Osteocyte (in vitro differentiated cells): ENCODE measurements at regions not wholly inside any gene's neighbourhood (a gene's known extent, or its start where the extent isn't known, plus 50 kb on each side); places are given as distances from the start of the nearest gene placed in this dataset.

Experiments
- DNase-seq: peaks from one replicate; pipeline ENCODE4 v3.0.0; 2021; ENCODE audit warnings: mixed read lengths; ENCODE audit not compliant: unreplicated experiment; ENCODE audit errors: extremely low spot score
- H3K27ac Mint-ChIP-seq: one replicate; pipeline ENCODE4 v1.8.0; 2021; ENCODE audit warnings: mild to moderate bottlenecking, mixed read lengths; ENCODE audit not compliant: unreplicated experiment
- H3K27me3 Mint-ChIP-seq: one replicate; pipeline ENCODE4 v1.8.0; 2021; ENCODE audit warnings: mixed read lengths; ENCODE audit not compliant: unreplicated experiment
- H3K36me3 Mint-ChIP-seq: one replicate; pipeline ENCODE4 v1.8.0; 2021; ENCODE audit warnings: mixed read lengths; ENCODE audit not compliant: unreplicated experiment
- H3K4me1 Mint-ChIP-seq: one replicate; pipeline ENCODE4 v1.8.0; 2021; ENCODE audit warnings: mixed read lengths; ENCODE audit not compliant: unreplicated experiment
- H3K4me3 Mint-ChIP-seq: one replicate; pipeline ENCODE4 v1.8.0; 2021; ENCODE audit warnings: mild to moderate bottlenecking, moderate library complexity, mixed read lengths; ENCODE audit not compliant: unreplicated experiment
- H3K9me3 Mint-ChIP-seq: one replicate; pipeline ENCODE4 v1.8.0; 2021; ENCODE audit warnings: mixed read lengths; ENCODE audit not compliant: unreplicated experiment
- TF ChIP-seq, protein P1 (sequence below): fragments of 200-600 bp; sonication (generic); IDR thresholded peaks from 2 replicates; pipeline ENCODE4 v1.5.0; 2021; ENCODE audit warnings: antibody characterized with exemption, mild to moderate bottlenecking, moderate library complexity

DNA sequence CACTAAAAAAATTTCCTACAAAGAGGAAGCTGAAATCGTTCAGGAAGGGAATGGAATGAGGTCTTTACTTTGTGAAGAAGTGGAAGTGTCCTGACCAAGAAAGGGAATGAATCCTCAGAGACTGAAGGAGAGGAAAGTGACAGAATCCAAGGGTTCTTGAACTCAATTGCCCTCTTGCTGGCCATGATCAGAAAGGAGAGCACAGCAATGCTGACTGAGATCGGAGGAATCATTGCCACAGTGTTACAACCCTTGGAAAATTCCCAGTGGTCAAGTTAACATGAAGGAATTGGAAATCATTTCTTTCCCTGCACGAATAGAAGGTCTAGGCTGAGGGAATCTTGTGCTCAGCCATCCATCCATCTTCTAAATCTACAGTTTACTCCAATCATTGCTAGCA, 190.0 kb upstream of the NEIL3 start:
- no peak for DNase-seq
- Mint-ChIP-seq H3K27me3 (peaks cover 2% of the 10 kb centered on the region), H3K27ac (no peak overlapping the region), H3K36me3 (no peaks in the 10 kb centered on the region), H3K4me1 (peaks cover 7% of the 10 kb centered on the region), H3K9me3 (peaks cover 11% of the 10 kb centered on the region), H3K4me3 (no peak overlapping the region)
- TF ChIP-seq, protein P1, sequence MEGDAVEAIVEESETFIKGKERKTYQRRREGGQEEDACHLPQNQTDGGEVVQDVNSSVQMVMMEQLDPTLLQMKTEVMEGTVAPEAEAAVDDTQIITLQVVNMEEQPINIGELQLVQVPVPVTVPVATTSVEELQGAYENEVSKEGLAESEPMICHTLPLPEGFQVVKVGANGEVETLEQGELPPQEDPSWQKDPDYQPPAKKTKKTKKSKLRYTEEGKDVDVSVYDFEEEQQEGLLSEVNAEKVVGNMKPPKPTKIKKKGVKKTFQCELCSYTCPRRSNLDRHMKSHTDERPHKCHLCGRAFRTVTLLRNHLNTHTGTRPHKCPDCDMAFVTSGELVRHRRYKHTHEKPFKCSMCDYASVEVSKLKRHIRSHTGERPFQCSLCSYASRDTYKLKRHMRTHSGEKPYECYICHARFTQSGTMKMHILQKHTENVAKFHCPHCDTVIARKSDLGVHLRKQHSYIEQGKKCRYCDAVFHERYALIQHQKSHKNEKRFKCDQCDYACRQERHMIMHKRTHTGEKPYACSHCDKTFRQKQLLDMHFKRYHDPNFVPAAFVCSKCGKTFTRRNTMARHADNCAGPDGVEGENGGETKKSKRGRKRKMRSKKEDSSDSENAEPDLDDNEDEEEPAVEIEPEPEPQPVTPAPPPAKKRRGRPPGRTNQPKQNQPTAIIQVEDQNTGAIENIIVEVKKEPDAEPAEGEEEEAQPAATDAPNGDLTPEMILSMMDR, result no peak

DNA sequence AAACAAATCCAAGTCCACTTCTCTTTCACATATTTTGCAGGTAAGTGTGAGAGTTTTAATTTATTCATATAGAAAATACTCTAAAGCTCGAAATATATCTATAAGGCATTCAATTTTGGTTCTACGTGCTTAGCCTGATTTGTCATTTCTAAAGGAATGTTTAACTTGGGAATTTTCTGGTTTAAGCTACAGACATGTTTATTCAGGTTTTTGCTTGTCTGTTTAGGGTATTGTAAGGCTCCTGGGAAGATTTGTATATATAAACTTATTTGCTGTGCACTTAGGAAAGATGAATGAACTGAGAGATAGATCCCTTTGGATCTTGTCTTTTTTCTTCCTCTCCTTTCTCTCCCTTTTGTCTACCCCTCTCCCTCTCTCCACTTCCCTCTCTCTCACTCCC, 185.9 kb upstream of the NEIL3 start:
- H3K27ac Mint-ChIP-seq, result no peak overlapping the region
- no peaks in the 10 kb centered on the region for H3K27me3 Mint-ChIP-seq
- H3K9me3 Mint-ChIP-seq, result peaks cover 28% of the 10 kb centered on the region
- peaks cover 5% of the 10 kb centered on the region for H3K4me1 Mint-ChIP-seq
- H3K36me3 Mint-ChIP-seq, result no peaks in the 10 kb centered on the region
- H3K4me3 Mint-ChIP-seq, result no peak overlapping the region
- TF ChIP-seq, protein P1, result no peak
- DNase-seq, result no peak

DNA sequence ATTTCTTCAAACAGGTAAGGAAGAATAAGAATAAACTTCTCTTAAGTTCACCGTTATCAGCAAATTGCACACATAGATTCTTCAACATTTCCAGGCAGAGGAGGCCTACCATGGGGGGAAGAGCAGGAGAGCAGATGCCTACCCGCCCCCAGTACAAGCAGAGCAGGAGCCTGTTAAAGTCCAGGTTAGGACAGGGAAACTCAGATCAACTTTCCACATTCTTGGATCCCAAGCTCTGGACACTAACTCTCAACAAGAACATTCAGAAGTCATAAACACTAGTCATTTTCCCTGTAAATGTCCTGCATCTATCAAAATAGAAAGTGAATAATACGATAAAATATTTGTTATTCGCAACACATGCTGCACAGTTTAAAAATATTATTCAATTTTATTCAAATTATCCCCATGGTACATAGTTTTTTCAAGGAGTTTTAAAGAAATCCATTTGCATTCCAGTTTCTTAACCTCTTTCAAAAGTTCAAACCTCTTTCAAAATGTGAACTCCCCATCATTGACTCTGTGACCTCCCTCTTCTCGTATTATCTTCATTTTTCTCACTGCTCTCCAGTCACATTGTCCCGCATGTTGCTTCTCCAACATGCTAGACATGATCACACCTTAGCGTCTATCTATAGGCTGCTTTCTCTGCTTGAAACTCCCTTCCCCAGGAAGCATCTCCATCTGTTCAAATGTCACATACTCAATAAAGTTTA, 185.2 kb upstream of the NEIL3 start:
- H3K27me3 Mint-ChIP-seq, result no peaks in the 10 kb centered on the region
- peaks cover 32% of the 10 kb centered on the region for H3K9me3 Mint-ChIP-seq
- H3K4me3 Mint-ChIP-seq, result no peak overlapping the region
- H3K27ac Mint-ChIP-seq, result no peak overlapping the region
- no peaks in the 10 kb centered on the region for H3K36me3 Mint-ChIP-seq
- TF ChIP-seq, protein P1, result no peak
- no peaks in the 10 kb centered on the region for H3K4me1 Mint-ChIP-seq
- DNase-seq, result no peak

DNA sequence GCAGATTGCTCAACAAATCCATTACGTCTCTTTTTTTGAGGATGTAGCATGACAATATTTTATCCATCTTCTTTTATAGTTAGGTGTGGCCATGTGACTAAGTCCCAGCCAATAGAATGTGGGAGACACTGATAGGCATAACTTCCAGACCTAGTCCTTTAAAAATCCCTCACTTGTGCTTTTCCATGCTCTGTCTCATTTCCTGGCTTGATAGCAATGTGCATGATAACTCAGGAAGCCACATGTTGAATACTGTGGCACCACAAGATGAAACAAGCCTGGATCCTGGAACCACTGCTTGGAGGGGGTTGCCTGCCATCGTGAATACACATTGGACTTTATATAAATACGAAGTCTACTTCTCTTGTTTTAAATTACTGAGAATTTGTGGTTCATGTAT, 184.0 kb upstream of the NEIL3 start:
- no peak overlapping the region for H3K4me3 Mint-ChIP-seq
- H3K4me1 Mint-ChIP-seq, result no peaks in the 10 kb centered on the region
- H3K9me3 Mint-ChIP-seq, result peaks cover 31% of the 10 kb centered on the region
- H3K27me3 Mint-ChIP-seq, result no peaks in the 10 kb centered on the region
- no peak overlapping the region for H3K27ac Mint-ChIP-seq
- no peaks in the 10 kb centered on the region for H3K36me3 Mint-ChIP-seq
- TF ChIP-seq, protein P1, result no peak
- no peak for DNase-seq

DNA sequence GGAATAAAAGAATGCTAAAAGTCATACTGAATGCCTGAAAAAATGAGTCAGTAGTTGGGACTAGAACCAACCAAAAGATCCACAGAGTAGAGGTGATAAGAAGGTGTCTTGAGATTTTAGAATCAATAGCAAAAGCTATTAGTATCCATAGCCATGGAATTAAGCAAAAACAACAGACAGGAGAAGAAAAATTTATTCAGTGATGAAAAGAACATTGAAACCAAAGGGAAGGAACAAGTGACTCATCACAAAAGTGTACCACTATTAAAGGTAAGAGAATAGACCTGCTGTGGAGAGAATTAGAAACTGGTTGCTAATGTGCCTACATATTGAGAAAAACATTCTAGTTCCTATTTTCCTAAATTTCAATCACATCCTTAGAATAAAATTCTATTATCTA, 182.0 kb upstream of the NEIL3 start:
- Mint-ChIP-seq H3K27me3 (no peaks in the 10 kb centered on the region), H3K27ac (no peak overlapping the region)

More for the DNA sequence above, 182.0 kb upstream of the NEIL3 start:
- Mint-ChIP-seq H3K36me3 (no peaks in the 10 kb centered on the region), H3K4me3 (no peak overlapping the region), H3K4me1 (no peaks in the 10 kb centered on the region), H3K9me3 (peaks cover 32% of the 10 kb centered on the region)
- TF ChIP-seq, protein P1, result no peak
- no peak for DNase-seq
